Suprapubic skin (tissue), 4 donors: ENCODE measurements at regions not wholly inside any gene's neighbourhood (a gene's known extent, or its start where the extent isn't known, plus 50 kb on each side); places are given as distances from the start of the nearest gene placed in this dataset.

ENCODE experiments used
- POLR2A ChIP-seq, 2 donors: fragments of 450-650 bp; IDR thresholded peaks; one replicate each; pipeline ENCODE4 v1.6.1; 2017; ENCODE audit warnings: antibody characterized with exemption in 2 of 2, mild to moderate bottlenecking in 2 of 2, moderate library complexity in 2 of 2
- POLR2AphosphoS5 ChIP-seq, 3 donors: sonication (generic); formaldehyde crosslinking; IDR thresholded peaks; one replicate each; pipeline ENCODE4 v1.6.1; 2017; ENCODE audit warnings: antibody characterized with exemption in 3 of 3
- TF ChIP-seq, protein P1 (sequence below), 2 donors: fragments of 200-600 bp in 1 of 2; fragments of 450-650 bp in 1 of 2; sonication (generic) in 1 of 2; IDR thresholded peaks; one replicate each; pipeline ENCODE4 v1.5.1; 2016 to 2019; ENCODE audit warnings: antibody characterized with exemption in 2 of 2, mild to moderate bottlenecking in 1 of 2, moderate library complexity in 1 of 2

DNA sequence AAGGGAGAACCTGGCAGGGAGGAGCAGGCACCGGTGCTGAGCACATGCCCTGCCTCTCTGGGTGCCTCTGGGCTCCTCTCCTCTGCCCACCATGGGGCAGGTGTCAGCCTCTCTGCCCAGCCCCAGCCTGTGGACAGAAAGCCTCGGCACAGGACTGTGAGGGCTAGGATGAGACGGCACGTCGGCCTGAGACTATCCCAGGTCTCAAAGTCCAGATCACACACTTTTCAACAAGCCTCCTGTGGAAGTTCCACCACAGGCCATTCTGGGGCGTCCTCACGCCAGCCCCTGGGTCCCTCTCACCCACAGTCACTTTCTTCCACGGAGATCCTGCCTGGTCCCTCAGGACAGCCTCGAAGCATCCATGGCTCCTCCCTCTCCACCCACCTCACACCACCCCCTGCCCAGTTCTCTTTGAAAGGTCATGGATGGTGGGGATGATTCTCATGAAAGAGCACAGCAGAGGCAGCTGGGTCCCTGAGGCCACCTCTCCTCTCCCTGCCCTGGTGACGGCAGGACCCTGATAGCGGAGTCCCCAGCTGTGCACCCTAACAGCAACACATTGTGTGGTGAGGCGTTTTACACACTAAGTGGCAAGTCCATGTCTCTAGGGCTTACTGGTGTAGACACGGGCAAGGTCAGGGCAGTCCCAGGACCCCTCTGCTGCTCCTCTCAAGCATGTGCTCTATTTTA, 569.4 kb upstream of the SALL3 start:
- TF ChIP-seq, protein P1, sequence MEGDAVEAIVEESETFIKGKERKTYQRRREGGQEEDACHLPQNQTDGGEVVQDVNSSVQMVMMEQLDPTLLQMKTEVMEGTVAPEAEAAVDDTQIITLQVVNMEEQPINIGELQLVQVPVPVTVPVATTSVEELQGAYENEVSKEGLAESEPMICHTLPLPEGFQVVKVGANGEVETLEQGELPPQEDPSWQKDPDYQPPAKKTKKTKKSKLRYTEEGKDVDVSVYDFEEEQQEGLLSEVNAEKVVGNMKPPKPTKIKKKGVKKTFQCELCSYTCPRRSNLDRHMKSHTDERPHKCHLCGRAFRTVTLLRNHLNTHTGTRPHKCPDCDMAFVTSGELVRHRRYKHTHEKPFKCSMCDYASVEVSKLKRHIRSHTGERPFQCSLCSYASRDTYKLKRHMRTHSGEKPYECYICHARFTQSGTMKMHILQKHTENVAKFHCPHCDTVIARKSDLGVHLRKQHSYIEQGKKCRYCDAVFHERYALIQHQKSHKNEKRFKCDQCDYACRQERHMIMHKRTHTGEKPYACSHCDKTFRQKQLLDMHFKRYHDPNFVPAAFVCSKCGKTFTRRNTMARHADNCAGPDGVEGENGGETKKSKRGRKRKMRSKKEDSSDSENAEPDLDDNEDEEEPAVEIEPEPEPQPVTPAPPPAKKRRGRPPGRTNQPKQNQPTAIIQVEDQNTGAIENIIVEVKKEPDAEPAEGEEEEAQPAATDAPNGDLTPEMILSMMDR (IDR thresholded peaks at IDR 0.05) = no peak
- TF ChIP-seq POLR2A (IDR thresholded peaks at IDR 0.05) (no peak), POLR2AphosphoS5 (IDR thresholded peaks at IDR 0.05) (no peak)
